Astrocyte (in vitro differentiated cells and primary cell): ENCODE measurements at regions not wholly inside any gene's neighbourhood (a gene's known extent, or its start where the extent isn't known, plus 50 kb on each side); places are given as distances from the start of the nearest gene placed in this dataset.

Source experiments
- CTCF ChIP-seq: IDR thresholded peaks from 2 replicates; pipeline ENCODE4 v1.5.1; 2011; ENCODE audit warnings: low read depth, mild to moderate bottlenecking, inconsistent platforms, low read length, moderate library complexity; ENCODE audit not compliant: insufficient read depth
- EZH2 ChIP-seq: IDR thresholded peaks from 2 replicates; pipeline ENCODE4 v1.6.1; 2012; ENCODE audit warnings: mild to moderate bottlenecking, low read length, inconsistent platforms; ENCODE audit not compliant: insufficient read depth

GRCh38 chr10:33802566-33802965, 468.1 kb upstream of the NRP1 start:
- no peak for TF ChIP-seq CTCF
- TF ChIP-seq EZH2, result no peak
